ENCODE measurements at regions not wholly inside any gene's neighbourhood (a gene's known extent, or its start where the extent isn't known, plus 50 kb on each side); places are given as distances from the start of the nearest gene placed in this dataset.

DNA sequence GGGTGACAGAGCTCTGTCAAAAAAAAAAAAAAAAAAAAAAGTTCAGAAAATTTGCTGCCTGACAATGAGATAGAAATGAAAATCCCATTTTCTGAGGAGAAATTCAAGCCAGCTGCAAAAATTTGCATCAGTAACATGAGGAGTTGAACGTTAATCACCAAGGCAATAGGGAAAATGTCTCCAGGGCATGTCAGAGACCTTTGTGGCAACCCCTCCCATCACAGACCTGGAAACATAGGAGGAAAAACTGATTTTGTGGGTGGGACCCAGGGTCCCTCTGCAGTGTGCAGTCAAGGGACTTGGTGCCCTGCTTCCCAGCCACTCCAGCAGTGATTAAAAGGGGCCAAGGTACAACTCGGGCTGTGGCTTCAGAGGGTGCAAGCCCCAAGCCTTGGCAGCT, 615.4 kb downstream of the RWDD3 start:
- TF ChIP-seq, protein P1, sequence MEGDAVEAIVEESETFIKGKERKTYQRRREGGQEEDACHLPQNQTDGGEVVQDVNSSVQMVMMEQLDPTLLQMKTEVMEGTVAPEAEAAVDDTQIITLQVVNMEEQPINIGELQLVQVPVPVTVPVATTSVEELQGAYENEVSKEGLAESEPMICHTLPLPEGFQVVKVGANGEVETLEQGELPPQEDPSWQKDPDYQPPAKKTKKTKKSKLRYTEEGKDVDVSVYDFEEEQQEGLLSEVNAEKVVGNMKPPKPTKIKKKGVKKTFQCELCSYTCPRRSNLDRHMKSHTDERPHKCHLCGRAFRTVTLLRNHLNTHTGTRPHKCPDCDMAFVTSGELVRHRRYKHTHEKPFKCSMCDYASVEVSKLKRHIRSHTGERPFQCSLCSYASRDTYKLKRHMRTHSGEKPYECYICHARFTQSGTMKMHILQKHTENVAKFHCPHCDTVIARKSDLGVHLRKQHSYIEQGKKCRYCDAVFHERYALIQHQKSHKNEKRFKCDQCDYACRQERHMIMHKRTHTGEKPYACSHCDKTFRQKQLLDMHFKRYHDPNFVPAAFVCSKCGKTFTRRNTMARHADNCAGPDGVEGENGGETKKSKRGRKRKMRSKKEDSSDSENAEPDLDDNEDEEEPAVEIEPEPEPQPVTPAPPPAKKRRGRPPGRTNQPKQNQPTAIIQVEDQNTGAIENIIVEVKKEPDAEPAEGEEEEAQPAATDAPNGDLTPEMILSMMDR (IDR thresholded peaks at IDR 0.05), result no peak
- no peak for TF ChIP-seq EP300 (IDR thresholded peaks at IDR 0.05; ENCODE audit: low read depth)
- no peak for TF ChIP-seq POLR2A (IDR thresholded peaks at IDR 0.05)
